ENCODE measurements at regions not wholly inside any gene's neighbourhood (a gene's known extent, or its start where the extent isn't known, plus 50 kb on each side); places are given as distances from the start of the nearest gene placed in this dataset.
"Not testable (repeated sequence)": the region's sequence is repeated elsewhere in the genome, so short reads cannot be mapped to it uniquely, and the experiment has no call there.

- Histone ChIP-seq H3K4me1 (no peaks in the 10 kb centered on the region), H3K27me3 (no peaks in the 10 kb centered on the region), H3K4me3 (no peak overlapping the region), H3K36me3 (replicated peaks in 1 of 2; ENCODE audit: insufficient read depth in 1 of 2, low read depth in 2 of 2) (no peaks in the 10 kb centered on the region), H3K9me3 (no peaks in the 10 kb centered on the region), H3K27ac (no peak overlapping the region)
- intact Hi-C loops (cut with DNase I): no loop called here
- ATAC-seq: no peak
- WGBS, 2 donors: 67 to 73% methylated on average over 11 of the region's 11 CpGs
- DNase-seq: no peak
- TF ChIP-seq CTCF (IDR thresholded peaks at IDR 0.05) (no peak), POLR2A (IDR thresholded peaks at IDR 0.05) (no peak)
These were observed 217.6 kb downstream of the ANKRD30B start for GRCh38 chr18:14965553-14965952.

- H3K4me3 ChIP-seq; H3K9me3 ChIP-seq; DNase-seq; H3K27ac ChIP-seq; H3K4me1 ChIP-seq; H3K36me3 ChIP-seq (replicated peaks in 1 of 2; ENCODE audit: insufficient read depth in 1 of 2, low read depth in 2 of 2); intact Hi-C loops (cut with DNase I); H3K27me3 ChIP-seq; ATAC-seq: not testable (repeated sequence)
- 53 to 77% methylated on average over 3 of the region's 3 CpGs for WGBS, 2 donors
These were observed 219.3 kb downstream of the ANKRD30B start for GRCh38 chr18:14967246-14967645.

GRCh38 chr18:14969500-14969899 lies 221.5 kb downstream of the ANKRD30B start:
- DNase-seq (no peak), ATAC-seq (no peak)
- WGBS, 2 donors: 42% methylated on average over 7 to 9 of the region's 9 CpGs
- Histone ChIP-seq H3K4me3 (no peak overlapping the region), H3K4me1 (no peaks in the 10 kb centered on the region), H3K27me3 (no peaks in the 10 kb centered on the region), H3K27ac (no peak overlapping the region), H3K9me3 (no peaks in the 10 kb centered on the region), H3K36me3 (replicated peaks in 1 of 2; ENCODE audit: insufficient read depth in 1 of 2, low read depth in 2 of 2) (no peaks in the 10 kb centered on the region)
- TF ChIP-seq POLR2A (IDR thresholded peaks at IDR 0.05) (no peak), CTCF (IDR thresholded peaks at IDR 0.05) (no peak)
- intact Hi-C loops (cut with DNase I): no loop called here

- Histone ChIP-seq H3K27ac (no peak overlapping the region), H3K36me3 (replicated peaks in 1 of 2; ENCODE audit: insufficient read depth in 1 of 2, low read depth in 2 of 2) (no peaks in the 10 kb centered on the region), H3K27me3 (no peaks in the 10 kb centered on the region), H3K4me3 (no peak overlapping the region), H3K9me3 (no peaks in the 10 kb centered on the region), H3K4me1 (no peaks in the 10 kb centered on the region)
- intact Hi-C loops (cut with DNase I): no loop called here
- no peak for ATAC-seq
- no peak for TF ChIP-seq CTCF (IDR thresholded peaks at IDR 0.05)
- TF ChIP-seq POLR2A (IDR thresholded peaks at IDR 0.05): no peak
- no peak for DNase-seq
- WGBS, 2 donors: 55 to 77% methylated on average over 3 to 5 of the region's 5 CpGs
These were observed 222.1 kb downstream of the ANKRD30B start for GRCh38 chr18:14970027-14970426.

- Histone ChIP-seq H3K27ac (no peak overlapping the region), H3K4me1 (no peaks in the 10 kb centered on the region), H3K27me3 (no peaks in the 10 kb centered on the region), H3K36me3 (replicated peaks in 1 of 2; ENCODE audit: insufficient read depth in 1 of 2, low read depth in 2 of 2) (no peaks in the 10 kb centered on the region), H3K4me3 (no peak overlapping the region), H3K9me3 (no peaks in the 10 kb centered on the region)
- ATAC-seq: no peak
- no peak for DNase-seq
- TF ChIP-seq POLR2A (IDR thresholded peaks at IDR 0.05) (no peak), CTCF (IDR thresholded peaks at IDR 0.05) (no peak)
- WGBS, 2 donors: 52 to 54% methylated on average over 5 of the region's 5 CpGs
- intact Hi-C loops (cut with DNase I): no loop called here
These were observed 223.7 kb downstream of the ANKRD30B start for GRCh38 chr18:14971461-14972185.

- H3K4me3 ChIP-seq; H3K27ac ChIP-seq; DNase-seq; H3K9me3 ChIP-seq; ATAC-seq; intact Hi-C loops (cut with DNase I); H3K27me3 ChIP-seq; H3K4me1 ChIP-seq; H3K36me3 ChIP-seq (replicated peaks in 1 of 2; ENCODE audit: insufficient read depth in 1 of 2, low read depth in 2 of 2): not testable (repeated sequence)
- 44 to 63% methylated on average over 4 of the region's 4 CpGs for WGBS, 2 donors
These were observed 225.4 kb downstream of the ANKRD30B start for GRCh38 chr18:14973421-14973820.
